GM12892 (cell line): ENCODE measurements at regions not wholly inside any gene's neighbourhood (a gene's known extent, or its start where the extent isn't known, plus 50 kb on each side); places are given as distances from the start of the nearest gene placed in this dataset.

Source experiments
- POLR2A ChIP-seq: IDR thresholded peaks from 2 replicates; pipeline ENCODE4 v1.6.1; 2011; ENCODE audit warnings: low read depth, low read length, control low read depth
- POLR2AphosphoS5 ChIP-seq: IDR thresholded peaks from 2 replicates; pipeline ENCODE4 v1.6.1; 2011; ENCODE audit warnings: low read depth, low read length, control low read depth

DNA sequence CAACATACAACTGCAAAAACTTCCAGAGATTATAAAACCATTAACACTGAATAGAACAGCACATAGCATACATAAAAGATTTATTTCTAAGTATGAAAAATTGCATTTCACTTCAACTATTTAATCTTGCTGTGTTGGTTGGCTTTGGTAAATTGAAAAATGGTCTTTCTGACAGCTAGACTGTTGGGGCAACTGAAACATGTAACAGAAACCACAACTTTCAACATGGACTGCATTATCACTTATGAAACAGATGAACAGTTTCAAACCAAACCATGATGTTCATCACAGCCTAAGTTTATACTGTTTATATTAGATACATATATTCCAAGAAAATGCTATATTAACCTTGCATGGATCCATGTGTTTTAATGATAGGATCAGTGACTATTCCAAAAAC, 324.1 kb upstream of the PCDH9 start:
- TF ChIP-seq POLR2A (no peak), POLR2AphosphoS5 (no peak)
